GM23248 (cell line): ENCODE measurements at regions not wholly inside any gene's neighbourhood (a gene's known extent, or its start where the extent isn't known, plus 50 kb on each side); places are given as distances from the start of the nearest gene placed in this dataset.
A peak's percentile ranks its signal among the peaks of the same experiment; 100 is the strongest.

ENCODE experiments used
- DNase-seq: peaks from one replicate; pipeline ENCODE4 v3.0.0-alpha.2; 2015
- H2AFZ ChIP-seq: fragments of 200-600 bp; sonication (generic); 2 replicates; pipeline ENCODE4 v1.6.1; 2016; ENCODE audit warnings: antibody characterized with exemption
- H3F3A ChIP-seq: fragments of 200-600 bp; sonication (generic); 2 replicates; pipeline ENCODE4 v1.6.1; 2016; ENCODE audit warnings: mild to moderate bottlenecking, antibody characterized with exemption, mixed run types; ENCODE audit not compliant: insufficient read depth
- H3K27ac ChIP-seq: fragments of 200-600 bp; sonication (generic); 2 replicates; pipeline ENCODE4 v1.5.1; 2016; ENCODE audit warnings: mild to moderate bottlenecking
- H3K27me3 ChIP-seq: fragments of 200-600 bp; sonication (generic); replicated peaks from 2 replicates; pipeline ENCODE4 v1.6.1; 2016; ENCODE audit warnings: mild to moderate bottlenecking; ENCODE audit not compliant: insufficient read depth
- H3K36me3 ChIP-seq: fragments of 200-600 bp; sonication (generic); 2 replicates; pipeline ENCODE4 v1.6.1; 2016; ENCODE audit warnings: low read depth, mild to moderate bottlenecking
- H3K4me1 ChIP-seq: fragments of 200-600 bp; sonication (generic); 2 replicates; pipeline ENCODE4 v1.6.1; 2016; ENCODE audit warnings: mild to moderate bottlenecking; ENCODE audit not compliant: insufficient read depth
- H3K4me2 ChIP-seq: fragments of 200-600 bp; sonication (generic); one replicate; pipeline ENCODE4 v1.6.1; 2016; ENCODE audit warnings: mild to moderate bottlenecking; ENCODE audit not compliant: unreplicated experiment
- H3K4me3 ChIP-seq: fragments of 200-600 bp; sonication (generic); 2 replicates; pipeline ENCODE4 v1.5.1; 2016; ENCODE audit warnings: mild to moderate bottlenecking
- H3K79me2 ChIP-seq: fragments of 200-600 bp; sonication (generic); 2 replicates; pipeline ENCODE4 v1.6.1; 2016; ENCODE audit warnings: mild to moderate bottlenecking; ENCODE audit not compliant: insufficient read depth
- H3K9ac ChIP-seq: fragments of 200-600 bp; sonication (generic); 2 replicates; pipeline ENCODE4 v1.6.1; 2016; ENCODE audit warnings: mild to moderate bottlenecking
- H3K9me2 ChIP-seq: fragments of 200-600 bp; sonication (generic); 2 replicates; pipeline ENCODE4 v1.6.1; 2016; ENCODE audit warnings: mixed run types, mild to moderate bottlenecking, moderate library complexity; ENCODE audit not compliant: insufficient read depth
- H3K9me3 ChIP-seq: fragments of 200-600 bp; sonication (generic); one replicate; pipeline ENCODE4 v1.6.1; 2017; ENCODE audit warnings: low read depth
- H4K20me1 ChIP-seq: fragments of 200-600 bp; sonication (generic); 2 replicates; pipeline ENCODE4 v1.6.0; 2016; ENCODE audit not compliant: insufficient read depth
- EZH2 ChIP-seq: fragments of 200-600 bp; sonication (generic); IDR thresholded peaks from 2 replicates; pipeline ENCODE4 v1.6.1; 2018; ENCODE audit warnings: antibody characterized with exemption, mild to moderate bottlenecking; ENCODE audit not compliant: insufficient read depth, poor library complexity, severe bottlenecking
- EZH2phosphoT487 ChIP-seq: fragments of 200-600 bp; sonication (generic); IDR thresholded peaks from 2 replicates; pipeline ENCODE4 v1.6.1; 2018; ENCODE audit warnings: antibody characterized with exemption, moderate library complexity, mild to moderate bottlenecking, low read depth; ENCODE audit not compliant: insufficient read depth
- WGBS, 2 experiments: methylation state at CpG; one replicate each; pipeline ENCODE4 v1.1.6; 2015 to 2017; ENCODE audit warnings: low lambda C conversion rate in 2 of 2, low coverage in 1 of 2; ENCODE audit errors: missing lambda C conversion rate in 2 of 2; 5-methylcytosine and 5-hydroxymethylcytosine counted together
- in situ Hi-C: fragments of 300-500 bp; cut with MboI; formaldehyde crosslinking; loops from 2 replicates; pipeline ENCODE4 v1.15.0; 2020

DNA sequence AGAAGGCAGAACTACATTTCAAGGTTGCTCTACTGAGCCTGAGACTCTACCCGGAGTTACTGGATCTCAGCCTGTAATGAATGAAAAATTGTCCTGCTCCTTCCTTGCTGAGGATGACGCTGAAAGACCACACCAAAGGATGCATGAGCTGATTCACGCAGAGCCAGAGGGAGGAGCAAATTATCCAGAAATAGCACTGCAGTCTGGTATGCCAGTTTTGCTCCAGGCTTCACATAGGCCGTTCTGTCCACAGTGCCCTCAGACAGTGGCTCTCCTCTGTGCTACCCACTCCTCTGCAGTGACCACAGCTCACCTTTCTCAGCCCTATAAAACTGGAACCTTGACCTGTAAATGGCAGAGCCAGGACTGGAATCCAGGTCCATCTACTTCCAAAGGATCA, 79.3 kb upstream of the GALNT18 start:
- no peak for TF ChIP-seq EZH2phosphoT487
- TF ChIP-seq EZH2, result no peak
- 0 to 3% methylated on average over 4 of the region's 4 CpGs for WGBS, 2 experiments
- H2AFZ ChIP-seq, result peak overlapping the region; percentile 61

DNA sequence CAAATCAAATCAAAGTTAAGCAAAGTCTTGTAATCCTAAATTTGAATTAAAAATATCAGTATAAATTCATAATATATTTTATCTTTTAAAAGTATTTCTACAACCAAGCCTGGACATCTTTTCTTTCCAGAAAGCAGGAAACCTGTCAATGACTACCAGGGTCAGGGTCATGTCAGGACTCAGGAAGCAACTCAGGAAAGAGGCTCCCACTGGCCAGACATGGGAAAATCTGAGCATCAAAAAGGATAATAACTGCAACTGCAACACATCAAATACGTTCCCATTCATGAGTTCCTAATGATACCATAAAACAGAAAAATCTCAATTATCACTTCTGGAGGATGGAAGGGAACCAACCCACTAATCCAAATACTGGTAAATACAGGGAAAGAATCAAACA, 76.0 kb upstream of the GALNT18 start:
- Histone ChIP-seq H3K4me1 (peaks cover 8% of the 10 kb centered on the region), H3K27me3 (no peaks in the 10 kb centered on the region), H3K79me2 (no peaks in the 10 kb centered on the region), H3K9ac (no peak overlapping the region), H3K4me3 (no peak overlapping the region), H3F3A (0 out of 2 replicates have a peak, but pooled peaks cover 4% of the 10 kb centered on the region), H4K20me1 (no peaks in the 10 kb centered on the region), H3K4me2 (no peak overlapping the region), H2AFZ (no peak overlapping the region), H3K36me3 (no peaks in the 10 kb centered on the region), H3K9me3 (no peaks in the 10 kb centered on the region), H3K27ac (no peak overlapping the region), H3K9me2 (no peaks in the 10 kb centered on the region)
- WGBS, 2 experiments, result 0 to 6% methylated on average over 1 of the region's 1 CpG
- in situ Hi-C loops, result no loop called here
- no peak for DNase-seq
- TF ChIP-seq EZH2 (no peak), EZH2phosphoT487 (no peak)

More for the DNA sequence above, 79.3 kb upstream of the GALNT18 start:
- Histone ChIP-seq H3K4me3 (no peak overlapping the region), H3F3A (0 out of 2 replicates have a peak, but pooled peaks cover 4% of the 10 kb centered on the region), H3K27ac (no peak overlapping the region), H3K9ac (no peak overlapping the region), H3K36me3 (no peaks in the 10 kb centered on the region), H3K27me3 (0 out of 2 replicates have a peak, but pooled peaks cover 3% of the 10 kb centered on the region), H4K20me1 (no peaks in the 10 kb centered on the region), H3K4me1 (peaks cover 8% of the 10 kb centered on the region), H3K9me2 (no peaks in the 10 kb centered on the region), H3K9me3 (no peaks in the 10 kb centered on the region), H3K79me2 (no peaks in the 10 kb centered on the region), H3K4me2 (no peak overlapping the region)
- in situ Hi-C loops, result no loop called here
- DNase-seq, result peak; percentile 85

DNA sequence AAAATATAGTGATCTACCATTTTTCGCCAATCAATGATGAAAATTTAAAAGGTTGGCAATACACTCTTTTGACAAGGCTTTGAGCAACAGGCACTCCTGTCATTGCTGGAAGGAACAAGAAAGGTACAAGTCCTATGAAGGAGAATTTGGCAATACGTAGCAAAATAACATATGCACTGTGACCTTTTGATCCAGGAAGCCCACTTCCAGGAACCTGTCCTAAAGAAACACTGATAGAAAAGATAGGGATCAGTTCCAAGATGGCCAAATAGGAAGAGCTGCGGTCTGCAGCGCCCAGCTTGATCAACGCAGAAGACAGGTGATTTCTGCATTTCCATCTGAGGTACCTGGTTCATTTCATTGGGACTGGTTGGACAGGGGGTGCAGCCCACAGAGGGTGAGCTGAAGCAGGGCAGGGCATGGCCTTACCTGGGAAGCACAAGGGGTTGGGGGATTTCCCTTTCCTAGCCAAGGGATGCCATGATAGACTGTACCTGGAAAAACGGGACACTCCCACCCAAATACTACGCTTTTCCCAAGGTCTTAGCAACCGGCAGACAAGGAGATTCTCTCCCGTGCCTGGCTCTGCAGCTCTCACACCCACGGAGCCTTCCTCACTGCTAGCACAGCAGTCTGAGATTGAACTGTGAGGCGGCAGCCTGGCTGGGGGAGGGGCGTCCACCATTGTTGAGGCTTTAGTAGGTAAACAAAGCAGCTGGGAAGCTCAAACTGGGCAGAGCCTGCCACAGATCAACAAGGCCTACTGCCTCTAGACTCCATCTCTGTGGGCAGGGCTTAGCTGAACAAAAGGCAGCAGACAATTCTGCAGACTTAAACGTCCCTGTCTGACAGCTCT, 69.7 kb upstream of the GALNT18 start:
- no peak for TF ChIP-seq EZH2
- no peak for TF ChIP-seq EZH2phosphoT487
- WGBS, 2 experiments, result 54 to 55% methylated on average over 13 of the region's 13 CpGs
- in situ Hi-C loops, result no loop called here
- no peaks in the 10 kb centered on the region for H3F3A ChIP-seq
- H3K9ac ChIP-seq, result no peak overlapping the region
- no peak overlapping the region for H3K27ac ChIP-seq
- H3K9me3 ChIP-seq, result no peaks in the 10 kb centered on the region
- no peaks in the 10 kb centered on the region for H3K4me1 ChIP-seq
- no peaks in the 10 kb centered on the region for H3K9me2 ChIP-seq
- no peak overlapping the region for H3K4me3 ChIP-seq
- DNase-seq, result no peak
- no peaks in the 10 kb centered on the region for H3K27me3 ChIP-seq
- H2AFZ ChIP-seq, result no peak overlapping the region
- H3K79me2 ChIP-seq, result no peaks in the 10 kb centered on the region
- no peak overlapping the region for H3K4me2 ChIP-seq
- no peaks in the 10 kb centered on the region for H4K20me1 ChIP-seq
- H3K36me3 ChIP-seq, result no peaks in the 10 kb centered on the region

DNA sequence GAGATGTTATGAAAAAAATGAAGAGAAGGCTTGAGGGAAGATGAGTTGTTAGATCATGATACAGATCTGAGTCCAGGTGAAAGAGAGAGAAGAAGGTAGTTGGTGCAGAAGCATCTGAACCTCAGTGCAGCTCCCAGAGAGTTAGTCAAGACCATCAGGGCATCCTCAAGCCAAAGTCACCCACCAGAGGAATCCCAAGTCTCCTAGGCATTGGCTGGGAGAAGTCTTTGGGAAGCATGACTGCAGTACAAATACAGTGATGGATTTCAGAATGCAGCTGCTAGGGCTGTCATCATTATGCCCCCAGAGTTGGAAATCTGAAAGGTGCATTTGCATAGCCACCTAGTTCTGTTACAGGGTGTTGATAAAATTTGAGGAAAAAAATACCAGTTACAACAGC, 59.7 kb upstream of the GALNT18 start:
- TF ChIP-seq EZH2phosphoT487 (no peak), EZH2 (no peak)
- H3K4me2 ChIP-seq, result no peak overlapping the region
- in situ Hi-C loops, result no loop called here

More for the DNA sequence above, 59.7 kb upstream of the GALNT18 start:
- DNase-seq, result no peak
- Histone ChIP-seq H2AFZ (no peak overlapping the region), H3K79me2 (no peaks in the 10 kb centered on the region), H3K9me2 (no peaks in the 10 kb centered on the region), H3K4me1 (no peaks in the 10 kb centered on the region), H3K27me3 (peaks cover 46% of the 10 kb centered on the region), H3K9me3 (no peaks in the 10 kb centered on the region), H4K20me1 (no peaks in the 10 kb centered on the region), H3K4me3 (no peak overlapping the region), H3K36me3 (no peaks in the 10 kb centered on the region), H3K27ac (no peak overlapping the region), H3K9ac (no peak overlapping the region), H3F3A (no peaks in the 10 kb centered on the region)
